ENCODE measurements at regions not wholly inside any gene's neighbourhood (a gene's known extent, or its start where the extent isn't known, plus 50 kb on each side); places are given as distances from the start of the nearest gene placed in this dataset.
"Not testable (repeated sequence)": the region's sequence is repeated elsewhere in the genome, so short reads cannot be mapped to it uniquely, and the experiment has no call there.

- H3K9me2 ChIP-seq (ENCODE audit: insufficient read depth), result no peaks in the 10 kb centered on the region
- H2AFZ ChIP-seq, result no peak overlapping the region
- no peak overlapping the region for H3K4me3 ChIP-seq
- no peaks in the 10 kb centered on the region for H3K79me2 ChIP-seq (ENCODE audit: insufficient read depth)
- 31 to 32% methylated on average over 6 of the region's 6 CpGs for WGBS, 2 experiments (ENCODE audit: low coverage in 1 of 2, low lambda C conversion rate in 2 of 2, missing lambda C conversion rate in 2 of 2)
- H3K9ac ChIP-seq, result no peak overlapping the region
- H3K27me3 ChIP-seq (replicated peaks; ENCODE audit: insufficient read depth), result no peaks in the 10 kb centered on the region
- H3K4me2 ChIP-seq (ENCODE audit: unreplicated experiment), result no peak overlapping the region
- H3F3A ChIP-seq (ENCODE audit: insufficient read depth), result no peaks in the 10 kb centered on the region
- H3K36me3 ChIP-seq (ENCODE audit: low read depth), result no peaks in the 10 kb centered on the region
- no peak for DNase-seq
- TF ChIP-seq EZH2 (IDR thresholded peaks at IDR 0.05; ENCODE audit: insufficient read depth, poor library complexity, severe bottlenecking) (no peak), EZH2phosphoT487 (IDR thresholded peaks at IDR 0.05; ENCODE audit: insufficient read depth, low read depth) (no peak)
- H3K27ac ChIP-seq, result no peak overlapping the region
- in situ Hi-C loops (cut with MboI), result no loop called here
- H3K9me3 ChIP-seq (ENCODE audit: low read depth), result no peaks in the 10 kb centered on the region
- no peaks in the 10 kb centered on the region for H3K4me1 ChIP-seq (ENCODE audit: insufficient read depth)
- H4K20me1 ChIP-seq (ENCODE audit: insufficient read depth), result no peaks in the 10 kb centered on the region
Observed at GRCh38 chr7:88566162-88566729, 193.3 kb upstream of the ZNF804B start.

- Histone ChIP-seq H3K4me1 (ENCODE audit: insufficient read depth) (no peaks in the 10 kb centered on the region), H4K20me1 (ENCODE audit: insufficient read depth) (no peaks in the 10 kb centered on the region), H3K9ac (no peak overlapping the region), H3K9me3 (ENCODE audit: low read depth) (no peaks in the 10 kb centered on the region), H3K27me3 (replicated peaks; ENCODE audit: insufficient read depth) (no peaks in the 10 kb centered on the region), H2AFZ (no peak overlapping the region), H3K36me3 (ENCODE audit: low read depth) (no peaks in the 10 kb centered on the region), H3K9me2 (ENCODE audit: insufficient read depth) (no peaks in the 10 kb centered on the region), H3K27ac (no peak overlapping the region), H3K4me2 (ENCODE audit: unreplicated experiment) (no peak overlapping the region), H3K79me2 (ENCODE audit: insufficient read depth) (no peaks in the 10 kb centered on the region), H3F3A (ENCODE audit: insufficient read depth) (no peaks in the 10 kb centered on the region), H3K4me3 (no peak overlapping the region)
- 61 to 70% methylated on average over 9 of the region's 9 CpGs for WGBS, 2 experiments (ENCODE audit: low coverage in 1 of 2, low lambda C conversion rate in 2 of 2, missing lambda C conversion rate in 2 of 2)
- TF ChIP-seq EZH2 (IDR thresholded peaks at IDR 0.05; ENCODE audit: insufficient read depth, poor library complexity, severe bottlenecking), result no peak
- no peak for TF ChIP-seq EZH2phosphoT487 (IDR thresholded peaks at IDR 0.05; ENCODE audit: insufficient read depth, low read depth)
- no peak for DNase-seq
- in situ Hi-C loops (cut with MboI), result no loop called here
Observed at GRCh38 chr7:88565401-88565800, 194.1 kb upstream of the ZNF804B start.

DNA sequence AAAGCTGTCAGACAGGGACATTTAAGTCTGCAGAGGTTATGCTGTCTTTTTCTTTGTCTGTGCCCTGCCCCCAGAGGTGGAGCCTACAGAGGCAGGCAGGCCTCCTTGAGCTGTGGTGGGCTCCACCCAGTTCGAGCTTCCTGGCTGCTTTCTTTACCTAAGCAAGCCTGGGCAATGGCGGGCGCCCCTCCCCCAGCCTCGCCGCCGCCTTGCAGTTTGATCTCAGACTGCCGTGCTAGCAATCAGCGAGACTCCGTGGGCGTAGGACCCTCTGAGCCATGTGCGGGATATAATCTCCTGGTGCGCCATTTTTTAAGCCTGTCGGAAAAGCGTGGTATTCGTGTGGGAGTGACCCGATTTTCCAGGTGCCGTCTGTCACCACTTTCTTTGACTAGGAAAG, 203.1 kb upstream of the ZNF804B start:
- H3K27ac ChIP-seq; H4K20me1 ChIP-seq (ENCODE audit: insufficient read depth); H3K79me2 ChIP-seq (ENCODE audit: insufficient read depth); H3K9me3 ChIP-seq (ENCODE audit: low read depth); DNase-seq; H3F3A ChIP-seq (ENCODE audit: insufficient read depth); H3K27me3 ChIP-seq (replicated peaks; ENCODE audit: insufficient read depth); H2AFZ ChIP-seq; H3K9me2 ChIP-seq (ENCODE audit: insufficient read depth); H3K9ac ChIP-seq; H3K4me2 ChIP-seq (ENCODE audit: unreplicated experiment); H3K36me3 ChIP-seq (ENCODE audit: low read depth); H3K4me3 ChIP-seq; in situ Hi-C loops (cut with MboI); H3K4me1 ChIP-seq (ENCODE audit: insufficient read depth): not testable (repeated sequence)
- 65 to 70% methylated on average over 17 of the region's 17 CpGs for WGBS, 2 experiments (ENCODE audit: low coverage in 1 of 2, low lambda C conversion rate in 2 of 2, missing lambda C conversion rate in 2 of 2)

DNA sequence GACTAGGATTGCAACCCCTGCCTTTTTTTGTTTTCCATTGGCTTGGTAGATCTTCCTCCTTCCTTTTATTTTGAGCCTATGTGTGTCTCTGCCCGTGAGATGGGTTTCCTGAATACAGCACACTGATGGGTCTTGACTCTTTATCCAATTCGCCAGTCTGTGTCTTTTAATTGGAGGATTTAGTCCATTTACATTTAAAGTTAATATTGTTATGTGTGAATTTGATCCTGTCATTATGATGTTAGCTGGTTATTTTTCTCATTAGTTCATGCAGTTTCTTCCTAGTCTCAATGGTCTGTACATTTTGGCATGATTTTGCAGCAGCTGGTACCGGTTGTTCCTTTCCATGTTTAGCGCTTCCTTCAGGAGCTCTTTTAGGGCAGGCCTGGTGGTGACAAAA, 204.7 kb upstream of the ZNF804B start:
- H3K27me3 ChIP-seq (replicated peaks; ENCODE audit: insufficient read depth); H3K27ac ChIP-seq; H3K4me1 ChIP-seq (ENCODE audit: insufficient read depth); H3K79me2 ChIP-seq (ENCODE audit: insufficient read depth); DNase-seq; H3K9me3 ChIP-seq (ENCODE audit: low read depth); in situ Hi-C loops (cut with MboI); H3F3A ChIP-seq (ENCODE audit: insufficient read depth); H3K9ac ChIP-seq; H3K9me2 ChIP-seq (ENCODE audit: insufficient read depth); H3K4me3 ChIP-seq; H3K36me3 ChIP-seq (ENCODE audit: low read depth); H3K4me2 ChIP-seq (ENCODE audit: unreplicated experiment); H2AFZ ChIP-seq; H4K20me1 ChIP-seq (ENCODE audit: insufficient read depth): not testable (repeated sequence)
- 41 to 53% methylated on average over 4 of the region's 4 CpGs for WGBS, 2 experiments (ENCODE audit: low coverage in 1 of 2, low lambda C conversion rate in 2 of 2, missing lambda C conversion rate in 2 of 2)

GRCh38 chr7:88548399-88548798, 211.1 kb upstream of the ZNF804B start:
- Histone ChIP-seq H3K9me3 (ENCODE audit: low read depth) (no peaks in the 10 kb centered on the region), H3K9me2 (ENCODE audit: insufficient read depth) (no peaks in the 10 kb centered on the region), H3K27ac (no peak overlapping the region), H3K9ac (no peak overlapping the region), H3F3A (ENCODE audit: insufficient read depth) (no peaks in the 10 kb centered on the region), H4K20me1 (ENCODE audit: insufficient read depth) (no peaks in the 10 kb centered on the region), H2AFZ (no peak overlapping the region), H3K4me1 (ENCODE audit: insufficient read depth) (no peaks in the 10 kb centered on the region), H3K4me2 (ENCODE audit: unreplicated experiment) (no peak overlapping the region), H3K27me3 (replicated peaks; ENCODE audit: insufficient read depth) (no peaks in the 10 kb centered on the region), H3K4me3 (no peak overlapping the region), H3K79me2 (ENCODE audit: insufficient read depth) (no peaks in the 10 kb centered on the region), H3K36me3 (ENCODE audit: low read depth) (no peaks in the 10 kb centered on the region)
- no peak for TF ChIP-seq EZH2phosphoT487 (IDR thresholded peaks at IDR 0.05; ENCODE audit: insufficient read depth, low read depth)
- no peak for TF ChIP-seq EZH2 (IDR thresholded peaks at IDR 0.05; ENCODE audit: insufficient read depth, poor library complexity, severe bottlenecking)
- in situ Hi-C loops (cut with MboI), result no loop called here
- DNase-seq, result no peak

Measured in GM23248 (cell line).